NB4 (cell line): ENCODE measurements at regions not wholly inside any gene's neighbourhood (a gene's known extent, or its start where the extent isn't known, plus 50 kb on each side); places are given as distances from the start of the nearest gene placed in this dataset.

Source experiments
- DNase-seq: peaks from one replicate; pipeline ENCODE4 v3.0.0; 2010; ENCODE audit warnings: low read depth
- H3K4me3 ChIP-seq: one replicate; pipeline ENCODE4 v1.5.1; 2011; ENCODE audit warnings: mild to moderate bottlenecking, low read depth, low read length, moderate library complexity
- MYC ChIP-seq: IDR thresholded peaks from 2 replicates; pipeline ENCODE4 v1.6.1; 2011; ENCODE audit warnings: low read depth, low read length
- POLR2A ChIP-seq: IDR thresholded peaks from 2 replicates; pipeline ENCODE4 v1.6.1; 2011; ENCODE audit warnings: mild to moderate bottlenecking; ENCODE audit not compliant: insufficient read length; ENCODE audit errors: extremely low read depth
- TF ChIP-seq, protein P1 (sequence below): IDR thresholded peaks from one replicate; pipeline ENCODE4 v1.5.1; 2012; ENCODE audit warnings: low read depth, low read length
- TF ChIP-seq, protein P2 (sequence below): IDR thresholded peaks from 2 replicates; pipeline ENCODE4 v1.6.1; 2011; ENCODE audit warnings: low read depth, low read length

DNA sequence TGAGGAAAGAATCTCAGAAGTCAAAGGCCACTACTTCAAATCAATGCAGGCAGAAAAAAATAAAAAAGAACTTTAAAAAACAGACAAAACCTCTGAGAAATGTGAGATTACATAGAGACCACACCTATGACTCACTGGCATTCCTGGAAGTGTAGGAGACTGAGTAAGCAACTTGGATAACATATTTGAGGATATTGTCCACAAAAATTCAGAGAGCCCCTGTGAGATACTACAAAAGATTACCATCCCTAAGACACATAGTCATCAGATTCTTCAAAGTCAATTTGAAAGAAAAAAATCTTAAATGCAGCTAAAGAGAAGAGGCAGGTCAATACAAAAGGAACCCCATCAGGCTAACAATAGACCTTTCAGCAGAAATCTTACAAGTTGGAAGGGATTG, 887.3 kb downstream of the NTRK3 start:
- no peak overlapping the region for H3K4me3 ChIP-seq
- no peak for DNase-seq
- no peak for TF ChIP-seq MYC
- TF ChIP-seq, protein P1, sequence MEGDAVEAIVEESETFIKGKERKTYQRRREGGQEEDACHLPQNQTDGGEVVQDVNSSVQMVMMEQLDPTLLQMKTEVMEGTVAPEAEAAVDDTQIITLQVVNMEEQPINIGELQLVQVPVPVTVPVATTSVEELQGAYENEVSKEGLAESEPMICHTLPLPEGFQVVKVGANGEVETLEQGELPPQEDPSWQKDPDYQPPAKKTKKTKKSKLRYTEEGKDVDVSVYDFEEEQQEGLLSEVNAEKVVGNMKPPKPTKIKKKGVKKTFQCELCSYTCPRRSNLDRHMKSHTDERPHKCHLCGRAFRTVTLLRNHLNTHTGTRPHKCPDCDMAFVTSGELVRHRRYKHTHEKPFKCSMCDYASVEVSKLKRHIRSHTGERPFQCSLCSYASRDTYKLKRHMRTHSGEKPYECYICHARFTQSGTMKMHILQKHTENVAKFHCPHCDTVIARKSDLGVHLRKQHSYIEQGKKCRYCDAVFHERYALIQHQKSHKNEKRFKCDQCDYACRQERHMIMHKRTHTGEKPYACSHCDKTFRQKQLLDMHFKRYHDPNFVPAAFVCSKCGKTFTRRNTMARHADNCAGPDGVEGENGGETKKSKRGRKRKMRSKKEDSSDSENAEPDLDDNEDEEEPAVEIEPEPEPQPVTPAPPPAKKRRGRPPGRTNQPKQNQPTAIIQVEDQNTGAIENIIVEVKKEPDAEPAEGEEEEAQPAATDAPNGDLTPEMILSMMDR = no peak
- TF ChIP-seq, protein P2, sequence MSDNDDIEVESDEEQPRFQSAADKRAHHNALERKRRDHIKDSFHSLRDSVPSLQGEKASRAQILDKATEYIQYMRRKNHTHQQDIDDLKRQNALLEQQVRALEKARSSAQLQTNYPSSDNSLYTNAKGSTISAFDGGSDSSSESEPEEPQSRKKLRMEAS = no peak
- no peak for TF ChIP-seq POLR2A

DNA sequence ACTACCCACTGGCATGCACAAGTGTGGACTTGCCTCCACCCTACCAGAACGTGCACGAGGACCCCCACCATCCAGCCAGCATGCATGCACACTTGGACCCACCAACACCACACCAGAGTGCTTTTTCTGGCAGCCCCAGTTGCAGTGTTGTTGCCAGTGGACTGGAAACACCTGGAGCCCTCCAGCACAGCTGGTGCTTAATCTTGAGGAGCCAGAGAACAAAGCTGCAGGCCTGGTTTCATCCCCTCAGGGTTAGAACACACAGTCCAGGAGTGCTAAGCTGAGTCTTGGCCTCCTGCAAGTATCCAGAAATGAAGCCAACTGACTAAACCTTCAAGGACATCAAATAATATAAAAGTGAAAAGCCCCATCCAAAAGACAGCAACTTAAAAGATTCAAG, 888.0 kb downstream of the NTRK3 start:
- DNase-seq = no peak
- TF ChIP-seq, protein P2 = no peak
- TF ChIP-seq POLR2A (no peak), MYC (no peak)
- TF ChIP-seq, protein P1 = no peak
- no peak overlapping the region for H3K4me3 ChIP-seq

DNA sequence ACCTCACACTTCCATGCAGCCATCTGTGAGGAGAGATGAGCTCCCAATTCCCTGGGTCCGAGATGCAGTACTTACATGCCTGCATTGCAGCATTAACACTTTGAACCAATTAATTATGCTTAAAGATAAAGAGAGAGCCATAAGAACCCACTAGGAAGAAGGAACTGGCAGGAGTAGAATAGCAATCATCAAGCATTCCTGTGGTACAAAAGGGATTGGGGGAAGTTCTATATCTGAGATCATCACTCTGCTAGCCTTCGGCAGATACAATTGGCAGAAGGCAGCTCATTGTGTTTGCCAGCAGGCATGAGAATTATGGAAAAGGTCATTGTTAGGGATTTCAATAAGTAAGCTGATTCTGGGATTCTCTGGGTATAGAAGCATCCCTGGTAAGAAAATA, 891.4 kb downstream of the NTRK3 start:
- DNase-seq = no peak
- TF ChIP-seq, protein P2 = no peak
- no peak for TF ChIP-seq POLR2A
- TF ChIP-seq, protein P1 = no peak
- TF ChIP-seq MYC = no peak
- H3K4me3 ChIP-seq = no peak overlapping the region

DNA sequence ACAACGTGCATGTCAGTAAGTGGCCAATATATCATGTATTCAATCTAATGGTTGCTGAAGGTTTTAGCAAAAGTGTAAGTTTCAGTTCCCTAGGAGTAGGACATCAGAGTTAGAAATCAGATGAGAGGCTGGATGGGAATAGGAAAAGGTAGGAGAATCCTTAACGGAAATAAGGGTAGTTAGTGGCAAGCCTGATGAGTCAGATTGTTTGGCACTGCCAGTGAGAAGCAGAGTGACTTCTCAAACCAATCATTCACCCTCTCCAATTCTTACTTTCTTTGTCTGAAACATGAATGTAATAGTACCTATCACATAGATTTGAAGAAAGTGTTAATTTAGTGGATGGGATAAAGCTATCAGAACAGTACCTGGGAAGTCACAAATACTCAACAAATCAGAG, 894.0 kb downstream of the NTRK3 start:
- TF ChIP-seq POLR2A (no peak), MYC (no peak)
- TF ChIP-seq, protein P1 = no peak
- TF ChIP-seq, protein P2 = no peak
- no peak for DNase-seq
- H3K4me3 ChIP-seq = no peak overlapping the region

DNA sequence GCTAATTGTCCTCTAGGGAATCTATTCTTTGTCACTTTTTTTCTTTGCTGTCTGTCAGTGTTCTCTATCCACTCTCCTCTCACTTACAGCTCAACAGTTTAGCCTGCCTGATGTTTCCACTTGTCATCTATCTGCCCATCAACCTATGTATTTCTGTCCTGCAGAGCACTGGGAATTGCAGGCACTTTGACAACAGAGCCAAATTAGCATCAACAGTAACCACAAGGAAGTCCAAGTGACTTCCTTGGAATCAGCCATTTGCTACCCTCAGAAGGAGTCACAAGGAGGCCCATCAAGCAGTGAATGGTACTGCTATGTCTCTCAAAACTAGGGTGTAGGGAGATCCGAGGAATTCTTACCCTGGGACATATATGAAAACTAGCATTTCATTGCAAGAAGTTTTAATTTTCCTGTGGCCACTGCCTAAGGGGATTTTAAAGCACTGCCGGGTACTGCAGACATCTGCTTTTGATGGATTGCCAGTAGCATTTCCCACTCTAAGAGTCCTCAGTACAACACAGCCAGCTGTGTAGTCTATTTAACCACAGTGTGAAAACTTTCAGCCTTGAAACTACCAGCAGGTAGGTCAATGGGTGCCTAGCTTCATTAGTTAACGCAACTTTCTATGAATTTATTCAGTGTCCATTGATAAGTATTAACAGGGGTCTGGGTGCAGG, 898.8 kb downstream of the NTRK3 start:
- DNase-seq = no peak
- no peak overlapping the region for H3K4me3 ChIP-seq
- TF ChIP-seq MYC (no peak), POLR2A (no peak)
- TF ChIP-seq, protein P2 = no peak
- TF ChIP-seq, protein P1 = no peak

DNA sequence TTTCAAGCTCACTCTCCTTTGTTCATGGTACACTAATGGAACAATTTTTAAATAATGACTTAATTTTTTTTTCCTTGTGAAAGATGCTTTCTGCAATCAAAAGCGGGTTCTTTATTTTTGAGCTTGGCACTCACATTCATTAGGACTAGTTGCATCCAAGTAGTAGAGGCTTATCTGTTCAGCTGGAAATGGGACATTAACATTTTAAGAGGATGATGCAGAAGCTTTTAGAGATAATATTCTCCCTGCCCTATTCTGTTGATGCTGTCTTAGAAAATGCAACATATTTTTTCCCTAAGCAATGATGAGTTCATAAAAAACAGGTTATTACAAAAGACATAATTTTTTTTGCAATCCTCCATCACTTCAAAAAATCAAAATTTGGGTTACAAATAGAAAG, 900.6 kb downstream of the NTRK3 start:
- H3K4me3 ChIP-seq = no peak overlapping the region
- no peak for DNase-seq
- TF ChIP-seq POLR2A = no peak
- TF ChIP-seq, protein P2 = no peak
- TF ChIP-seq MYC = no peak
- TF ChIP-seq, protein P1 = no peak
